HepG2 (cell line): ENCODE measurements at regions not wholly inside any gene's neighbourhood (a gene's known extent, or its start where the extent isn't known, plus 50 kb on each side); places are given as distances from the start of the nearest gene placed in this dataset.

Experiments used
- CTCF ChIP-seq: sonication (generic); formaldehyde crosslinking; IDR thresholded peaks from 2 replicates; pipeline ENCODE4 v1.5.0; 2020; ENCODE audit warnings: mild to moderate bottlenecking, missing genetic modification reagents, moderate library complexity
- FOXA1 ChIP-seq, 2 experiments: fragments of 450-650 bp in 1 of 2; sonication (generic) in 1 of 2; formaldehyde crosslinking in 1 of 2; IDR thresholded peaks; 2 replicates each; pipeline versions ENCODE4 v1.4.0 to v1.6.1; 2016 to 2020; ENCODE audit warnings: missing genetic modification reagents in 1 of 2
- HIVEP1 ChIP-seq: sonication (generic); formaldehyde crosslinking; IDR thresholded peaks from 2 replicates; pipeline ENCODE4 v1.4.0; 2020; ENCODE audit warnings: mild to moderate bottlenecking, missing genetic modification reagents
- IKZF4 ChIP-seq: sonication (generic); formaldehyde crosslinking; IDR thresholded peaks from 2 replicates; pipeline ENCODE4 v1.5.1; 2020; ENCODE audit warnings: borderline replicate concordance, mild to moderate bottlenecking, low read depth, missing genetic modification reagents; ENCODE audit errors: not compliant biosample characterization
- MEIS1 ChIP-seq: sonication (generic); formaldehyde crosslinking; IDR thresholded peaks from 2 replicates; pipeline ENCODE4 v1.9.0; 2021; ENCODE audit warnings: mild to moderate bottlenecking, missing genetic modification reagents, moderate library complexity, borderline replicate concordance
- POGK ChIP-seq: sonication (generic); formaldehyde crosslinking; conservative IDR thresholded peaks from 2 replicates; pipeline ENCODE4 v1.8.0; 2022; ENCODE audit warnings: mild to moderate bottlenecking, moderate library complexity, missing genetic modification reagents
- POLR2A ChIP-seq, 2 experiments: IDR thresholded peaks; 2 replicates each; pipeline ENCODE4 v1.6.1; 2011; ENCODE audit warnings: low read depth in 2 of 2, low read length in 2 of 2, mild to moderate bottlenecking in 1 of 2, moderate library complexity in 1 of 2; ENCODE audit not compliant: insufficient read depth in 1 of 2
- RAD21 ChIP-seq: fragments of 450-650 bp; formaldehyde crosslinking; IDR thresholded peaks from 2 replicates; pipeline ENCODE4 v1.5.0; 2020; ENCODE audit warnings: mild to moderate bottlenecking
- RBM39 ChIP-seq: fragments of 200-400 bp; formaldehyde crosslinking; IDR thresholded peaks from one replicate; pipeline ENCODE4 v1.6.1; 2018; ENCODE audit warnings: antibody characterized with exemption, mild to moderate bottlenecking, low read depth, low read length; ENCODE audit not compliant: poor library complexity, severe bottlenecking
- ZNF232 ChIP-seq: sonication (generic); formaldehyde crosslinking; IDR thresholded peaks from 2 replicates; pipeline ENCODE4 v1.4.0; 2020; ENCODE audit warnings: missing genetic modification reagents, borderline replicate concordance
- ZNF282 ChIP-seq: fragments of 450-650 bp; IDR thresholded peaks from 2 replicates; pipeline ENCODE4 v1.6.1; 2018; ENCODE audit not compliant: partially characterized antibody
- ZNF615 ChIP-seq: sonication (generic); formaldehyde crosslinking; IDR thresholded peaks from 2 replicates; pipeline ENCODE4 v1.5.0; 2020; ENCODE audit warnings: mild to moderate bottlenecking, missing genetic modification reagents, borderline replicate concordance
- ZNF709 ChIP-seq: sonication (generic); formaldehyde crosslinking; IDR thresholded peaks from 2 replicates; pipeline ENCODE4 v1.5.0; 2020; ENCODE audit warnings: mild to moderate bottlenecking, missing genetic modification reagents

DNA sequence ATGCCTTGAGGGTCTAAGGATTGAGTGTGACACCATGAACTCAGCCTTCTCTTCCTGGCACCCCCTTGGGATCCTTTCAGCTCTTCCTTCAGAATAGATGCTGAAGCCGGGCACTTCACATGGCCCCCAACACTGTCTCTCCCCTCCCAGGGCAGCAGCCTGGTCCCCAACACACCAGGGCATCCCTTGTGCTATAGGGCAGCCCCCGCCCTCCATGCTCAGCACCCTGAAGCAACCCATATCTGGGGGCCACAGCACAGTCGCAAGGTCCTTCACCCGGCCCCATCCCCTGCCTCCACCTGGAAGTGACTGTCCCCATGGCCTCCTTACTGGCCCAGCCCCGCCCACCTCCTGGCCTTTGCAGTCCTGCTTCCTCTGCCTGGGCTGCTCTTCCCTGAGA is 143.1 kb downstream of the C16orf95 start:
- TF ChIP-seq FOXA1 (IDR thresholded peaks at IDR 0.05) (no peak), FOXA1 (CRISPR knock-in tag; IDR thresholded peaks at IDR 0.05) (no peak), HIVEP1 (no peak), POLR2A (IDR thresholded peaks at IDR 0.05; ENCODE audit: insufficient read depth in 1 of 2, low read depth in 2 of 2, low read length in 2 of 2) (no peak), POGK (no peak), ZNF232 (CRISPR knock-in tag) (no peak), MEIS1 (no peak), RBM39 (no peak), IKZF4 (no peak), CTCF (CRISPR knock-in tag) (no peak), ZNF709 (CRISPR knock-in tag) (no peak), RAD21 (CRISPR knock-in tag) (no peak), ZNF615 (CRISPR knock-in tag) (no peak), ZNF282 (no peak)
